ENCODE measurements at regions not wholly inside any gene's neighbourhood (a gene's known extent, or its start where the extent isn't known, plus 50 kb on each side); places are given as distances from the start of the nearest gene placed in this dataset.

DNA sequence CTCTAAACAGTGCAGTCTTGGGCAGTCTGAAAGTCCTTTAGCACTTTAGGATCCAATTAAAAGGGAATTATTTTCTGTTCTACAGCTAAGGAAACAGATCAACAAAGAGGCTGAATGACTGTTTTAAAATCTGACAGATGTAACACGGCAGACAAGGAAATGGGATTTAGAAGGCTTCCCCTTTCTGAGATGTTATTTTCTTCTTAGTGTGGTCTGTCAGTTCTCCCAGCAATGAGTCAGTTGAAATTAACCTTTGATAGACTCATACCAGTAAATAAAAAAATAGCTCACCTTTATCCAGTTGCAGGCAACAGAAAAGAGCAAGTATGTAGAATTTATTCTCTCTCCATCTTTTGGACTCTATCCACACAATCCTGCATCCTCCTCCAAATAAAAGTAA is 98.1 kb downstream of the NEDD1 start:
- DNase-seq (ENCODE audit: low read depth, low spot score) = peak; percentile 15

DNA sequence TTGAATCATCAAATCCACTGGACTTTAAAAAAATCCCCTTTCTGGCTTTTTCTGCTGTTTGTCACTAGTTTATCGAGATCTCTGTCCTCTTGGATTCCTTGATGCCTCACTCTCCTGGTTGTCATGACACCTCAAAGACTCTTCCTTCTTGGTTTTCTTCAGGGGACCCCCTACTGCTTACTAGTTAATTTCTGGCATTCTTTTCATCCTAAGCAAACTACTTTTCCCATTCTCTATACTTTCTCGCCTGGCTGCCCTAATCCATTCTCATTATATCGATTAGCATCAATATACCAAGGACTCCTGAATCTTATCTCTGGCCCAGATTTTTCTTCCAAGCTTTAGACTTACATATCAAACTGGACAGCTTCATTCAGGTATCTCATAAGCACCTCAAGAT is 98.6 kb downstream of the NEDD1 start:
- peak; percentile 5 for DNase-seq (ENCODE audit: low read depth, low spot score)

- no peak for DNase-seq (ENCODE audit: low read depth, low spot score)
These were observed 99.5 kb downstream of the NEDD1 start for GRCh38 chr12:97006585-97006984.

DNA sequence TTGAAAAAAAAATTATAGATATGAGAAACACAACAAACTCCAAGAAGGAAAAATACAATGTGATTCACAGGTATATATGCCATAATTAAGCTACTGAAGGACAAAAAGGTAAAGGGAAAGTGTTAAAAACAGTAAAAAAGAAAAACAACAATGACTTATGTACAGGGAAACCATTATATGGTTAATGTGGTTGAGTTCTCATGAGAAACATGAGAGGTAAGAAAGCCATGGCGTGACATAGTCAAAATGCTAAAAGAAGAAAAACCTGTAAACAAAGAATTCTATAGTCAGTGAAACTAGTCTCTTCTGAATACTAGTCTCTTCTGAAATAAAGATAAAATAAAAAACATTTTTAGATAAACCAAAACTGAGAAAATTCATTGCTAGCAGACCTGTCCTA is 109.1 kb downstream of the NEDD1 start:
- DNase-seq (ENCODE audit: low read depth, low spot score) = no peak

DNA sequence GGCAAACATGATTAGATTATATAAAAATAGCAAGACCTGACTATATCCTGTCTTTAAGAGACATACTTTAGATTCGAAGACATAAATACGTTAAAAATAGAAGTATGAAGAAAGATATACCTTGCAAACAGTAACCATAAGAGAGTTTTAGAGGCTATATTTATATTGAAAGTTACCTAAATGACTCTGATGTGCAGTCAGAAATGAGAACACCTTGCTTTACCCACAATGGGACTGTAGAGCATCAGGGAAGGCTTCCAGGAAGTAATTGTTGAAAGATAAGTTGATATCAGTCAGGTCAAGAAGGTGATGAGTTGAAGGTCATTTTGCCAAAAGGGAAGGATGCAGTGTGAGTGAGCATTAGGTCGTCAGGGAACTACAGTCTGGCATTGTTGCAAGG is 110.2 kb downstream of the NEDD1 start:
- DNase-seq (ENCODE audit: low read depth, low spot score) = no peak

DNA sequence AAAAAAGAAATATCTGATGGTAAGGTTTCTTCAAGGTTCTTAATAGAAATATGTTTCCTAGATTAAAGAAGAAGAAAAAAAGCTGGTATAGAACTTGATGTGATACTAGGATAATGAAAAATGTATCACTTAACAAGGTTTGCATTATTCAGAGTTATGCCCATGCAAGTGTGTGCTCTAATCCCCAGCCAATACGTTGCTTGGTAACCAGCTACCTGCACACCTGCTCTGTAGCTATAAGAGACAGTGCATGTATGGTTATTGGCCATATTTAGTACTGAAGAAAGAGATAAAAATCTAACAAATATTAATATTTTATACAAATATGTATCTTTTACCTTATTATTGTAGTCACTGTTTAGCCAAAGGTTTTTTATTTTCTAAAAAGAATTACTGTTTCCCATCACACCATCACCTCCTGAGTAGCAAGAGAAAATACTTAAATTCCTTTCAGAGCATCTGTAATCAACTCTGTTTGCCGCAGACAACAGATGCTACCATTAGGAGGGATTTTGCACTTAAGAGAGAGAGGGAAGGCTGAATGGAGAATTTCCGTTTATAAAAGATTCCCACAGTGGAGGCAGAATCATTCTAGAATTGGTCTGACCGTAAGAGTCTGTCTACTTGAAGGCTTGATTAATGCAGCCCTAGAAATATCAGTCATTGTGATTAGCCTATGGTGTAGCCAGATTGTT is 115.6 kb downstream of the NEDD1 start:
- no peak for DNase-seq (ENCODE audit: low read depth, low spot score)

GRCh38 chr12:97024393-97024792 is 117.3 kb downstream of the NEDD1 start:
- DNase-seq (ENCODE audit: low read depth, low spot score) = no peak

- DNase-seq (ENCODE audit: low read depth, low spot score) = no peak
These were observed 119.8 kb downstream of the NEDD1 start for GRCh38 chr12:97026901-97027300.

DNA sequence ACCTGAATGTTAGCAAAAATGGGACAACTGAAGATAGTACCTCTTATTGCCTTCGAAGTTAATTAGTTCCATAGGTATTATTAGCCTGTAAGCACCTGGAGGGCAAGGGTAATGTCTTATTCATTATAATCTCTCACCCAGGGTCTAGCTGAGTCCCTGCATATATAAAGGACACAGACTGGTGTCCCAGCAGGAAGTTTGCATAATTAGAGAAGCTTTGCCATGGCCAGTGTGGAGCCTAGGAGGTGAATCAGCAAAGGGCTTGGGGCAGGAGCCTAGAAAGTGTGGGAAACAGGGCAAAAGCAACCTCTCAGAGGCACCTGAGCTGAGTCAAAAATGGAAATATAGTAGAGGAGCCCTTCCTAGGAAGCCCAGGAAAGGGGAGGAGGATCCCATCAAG is 120.4 kb downstream of the NEDD1 start:
- DNase-seq (ENCODE audit: low read depth, low spot score) = no peak

DNA sequence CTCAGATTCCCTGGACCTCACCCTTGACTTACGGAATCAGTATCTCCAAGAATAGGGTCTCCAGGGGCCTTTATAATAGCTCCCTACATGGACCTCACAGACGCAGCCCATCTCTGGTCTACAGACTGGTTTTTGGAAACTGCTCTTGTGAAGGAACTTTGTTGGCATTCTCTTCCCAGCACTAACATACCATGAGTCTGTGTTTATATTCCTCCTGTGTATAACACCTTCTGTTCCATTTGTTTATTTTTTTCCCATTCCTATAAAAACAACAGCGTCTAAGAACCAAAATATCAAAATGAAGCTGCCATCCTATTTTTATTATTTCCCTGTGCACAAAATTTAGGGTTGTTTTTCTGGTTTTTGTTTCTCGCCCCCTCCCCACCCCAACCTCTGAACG is 131.1 kb downstream of the NEDD1 start:
- DNase-seq (ENCODE audit: low read depth, low spot score) = no peak

DNA sequence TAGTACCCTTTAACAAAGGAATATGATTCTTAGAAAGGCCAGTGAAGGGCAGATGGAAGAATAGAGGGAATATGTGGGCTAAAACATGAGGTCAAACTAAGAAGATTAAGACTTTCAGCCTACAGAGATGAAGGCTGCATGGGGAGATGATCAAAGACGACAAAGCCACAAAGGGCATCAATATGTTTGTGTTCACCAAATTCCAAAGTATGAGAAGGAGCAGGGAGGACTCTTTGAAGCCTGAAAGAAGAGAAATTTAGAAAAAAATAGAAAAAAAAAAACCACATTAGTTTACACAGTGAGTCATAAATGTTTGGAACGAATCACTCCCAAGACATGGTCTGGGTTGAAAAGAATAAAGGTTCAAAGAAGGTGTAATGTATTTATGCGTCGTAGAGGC is 131.8 kb downstream of the NEDD1 start:
- peak; percentile 87 for DNase-seq (ENCODE audit: low read depth, low spot score)

- DNase-seq (ENCODE audit: low read depth, low spot score) = no peak
These were observed 139.8 kb downstream of the NEDD1 start for GRCh38 chr12:97046901-97047300.

DNA sequence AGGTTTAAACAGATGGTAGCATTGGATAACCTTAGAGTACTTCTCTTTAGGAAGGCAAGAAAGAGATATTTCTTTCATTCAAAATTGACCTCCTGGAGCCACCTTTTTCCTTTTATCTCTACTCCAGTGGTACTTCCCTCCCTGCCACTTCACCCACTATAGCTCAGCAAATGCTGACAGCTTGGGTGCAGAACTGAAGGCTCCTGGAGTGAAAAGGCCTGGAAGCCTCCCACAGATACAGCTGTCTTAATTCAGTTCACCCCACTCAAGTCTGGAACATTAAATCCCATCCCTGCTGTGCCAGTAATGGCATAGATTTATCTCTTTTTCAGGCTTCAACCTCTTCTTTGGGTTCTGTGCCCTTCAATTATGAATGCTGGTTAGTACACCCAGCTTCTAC is 140.3 kb downstream of the NEDD1 start:
- no peak for DNase-seq (ENCODE audit: low read depth, low spot score)

- peak; percentile 60 for DNase-seq (ENCODE audit: low read depth, low spot score)
These were observed 141.5 kb downstream of the NEDD1 start for GRCh38 chr12:97048421-97049035.

DNA sequence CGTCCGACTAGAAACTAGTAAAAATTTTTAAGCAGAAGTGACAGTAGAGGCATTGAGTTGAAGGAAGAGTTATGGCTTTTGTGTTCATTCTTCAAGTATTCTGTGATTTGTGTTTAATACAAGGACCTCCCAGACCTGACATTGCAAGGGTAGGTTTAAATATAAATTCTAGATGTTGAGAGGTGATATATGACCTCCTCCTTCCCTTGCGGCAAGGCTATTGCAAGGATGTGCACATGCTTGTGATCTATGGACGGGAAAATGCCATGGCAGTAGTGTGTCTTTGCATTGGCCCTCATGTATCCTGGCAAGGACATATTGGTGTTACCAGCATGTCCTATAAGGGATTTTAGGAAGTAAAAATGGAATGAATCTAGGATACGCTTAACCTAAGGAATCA is 143.5 kb downstream of the NEDD1 start:
- no peak for DNase-seq (ENCODE audit: low read depth, low spot score)

- no peak for DNase-seq (ENCODE audit: low read depth, low spot score)
These were observed 144.3 kb downstream of the NEDD1 start for GRCh38 chr12:97051341-97051740.

- DNase-seq (ENCODE audit: low read depth, low spot score) = peak; percentile 54
These were observed 154.1 kb downstream of the NEDD1 start for GRCh38 chr12:97061171-97061570.

DNA sequence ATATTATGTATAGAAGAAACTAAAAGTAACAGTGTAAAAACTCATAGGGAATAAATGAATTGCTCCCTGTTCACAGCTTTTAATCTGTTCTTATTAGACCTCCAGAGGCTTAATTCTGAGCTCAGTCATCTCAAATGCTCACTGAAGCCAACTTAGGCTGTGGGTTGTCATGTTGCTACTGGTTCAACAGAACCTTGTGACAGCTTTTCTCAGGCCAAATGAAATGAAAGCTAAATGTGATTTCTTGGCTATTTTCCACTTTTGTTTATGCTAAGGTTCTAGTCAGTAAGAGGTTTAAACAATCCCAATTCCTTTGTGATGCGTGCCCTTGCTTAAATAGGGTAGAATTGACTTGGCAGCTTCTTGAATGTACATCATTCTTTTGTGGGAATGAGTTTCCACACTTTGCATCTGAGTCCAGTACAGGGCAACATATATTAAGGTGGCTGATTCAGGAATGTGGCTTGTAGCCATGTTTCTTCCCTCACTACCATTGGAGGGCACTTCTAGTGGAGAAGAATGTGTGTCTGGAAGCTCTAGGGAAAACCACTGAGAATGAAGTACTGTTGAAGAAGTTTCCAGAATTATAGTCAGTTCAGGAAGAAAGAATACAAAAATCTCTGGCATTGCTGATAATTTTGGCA is 156.4 kb downstream of the NEDD1 start:
- peak; percentile 90 for DNase-seq (ENCODE audit: low read depth, low spot score)

GRCh38 chr12:97075161-97075933 is 168.3 kb downstream of the NEDD1 start:
- peak; percentile 88 for DNase-seq (ENCODE audit: low read depth, low spot score)

DNA sequence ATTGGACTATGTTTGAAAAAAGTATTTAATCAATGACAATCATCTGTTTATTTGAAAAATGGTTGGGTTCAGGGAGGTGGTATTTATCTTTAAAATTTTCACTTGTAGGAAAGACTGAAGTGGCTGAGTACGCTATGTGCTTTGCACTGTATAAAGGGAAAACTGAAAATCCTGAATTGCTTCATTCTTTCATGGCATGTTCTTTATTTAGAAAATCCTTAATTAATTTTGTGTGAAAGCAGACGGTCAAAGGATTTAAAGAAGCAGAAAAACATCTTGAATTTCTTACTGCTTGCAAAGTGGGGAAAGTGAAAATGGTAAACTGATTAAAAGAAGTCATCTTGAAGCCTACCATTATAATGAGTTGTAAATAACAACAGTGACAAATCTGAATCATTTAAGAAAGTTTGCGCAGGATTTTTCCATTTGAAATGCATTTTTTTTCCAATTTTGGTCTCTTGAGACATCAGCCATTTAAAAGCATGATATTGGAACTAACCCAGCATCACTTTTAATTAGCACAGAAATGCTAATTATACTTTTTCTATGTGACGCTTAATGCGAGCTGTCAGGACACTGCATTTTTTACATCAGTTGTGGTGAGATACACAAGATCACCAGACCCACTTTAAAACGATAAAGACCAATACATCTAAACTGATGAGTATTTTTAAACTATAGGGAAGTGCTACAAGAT is 169.0 kb downstream of the NEDD1 start:
- DNase-seq (ENCODE audit: low read depth, low spot score) = peak; percentile 36

GRCh38 chr12:97076912-97077311 is 169.9 kb downstream of the NEDD1 start:
- peak; percentile 20 for DNase-seq (ENCODE audit: low read depth, low spot score)

GRCh38 chr12:97082029-97082428 is 175.0 kb downstream of the NEDD1 start:
- no peak for DNase-seq (ENCODE audit: low read depth, low spot score)
